Bone marrow (tissue), 2 donors: ENCODE measurements at regions not wholly inside any gene's neighbourhood (a gene's known extent, or its start where the extent isn't known, plus 50 kb on each side); places are given as distances from the start of the nearest gene placed in this dataset.

ENCODE experiments used
- DNase-seq, 2 donors: peaks; one replicate each; lab custom pipeline; 2025; lab: John Stamatoyannopoulos, UW

DNA sequence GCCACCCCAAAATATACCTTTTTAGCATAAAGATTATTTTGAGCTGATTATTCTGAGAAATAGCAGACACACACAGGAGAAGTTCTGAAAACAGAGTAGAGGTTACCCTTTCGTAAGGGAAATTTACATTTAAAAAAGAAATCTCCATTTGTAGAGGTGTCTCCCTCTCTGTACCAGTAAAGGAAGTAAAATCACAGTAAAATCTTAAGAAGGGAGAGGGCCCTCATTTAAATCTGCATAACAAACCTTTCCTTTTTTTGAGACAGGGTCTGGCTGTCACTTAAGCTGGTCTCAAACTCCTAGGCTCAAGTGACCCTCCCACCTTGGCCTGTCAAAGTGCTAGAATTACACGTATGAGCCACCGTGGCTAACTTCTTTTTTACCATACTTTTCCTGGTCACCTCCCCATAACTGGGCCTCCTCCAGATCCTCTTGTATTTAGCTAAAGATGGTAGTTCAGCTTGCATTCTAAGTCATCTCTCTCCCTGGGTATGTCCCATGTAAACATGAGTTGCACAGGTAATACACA is 92.2 kb upstream of the INTU start:
- no peak for DNase-seq

DNA sequence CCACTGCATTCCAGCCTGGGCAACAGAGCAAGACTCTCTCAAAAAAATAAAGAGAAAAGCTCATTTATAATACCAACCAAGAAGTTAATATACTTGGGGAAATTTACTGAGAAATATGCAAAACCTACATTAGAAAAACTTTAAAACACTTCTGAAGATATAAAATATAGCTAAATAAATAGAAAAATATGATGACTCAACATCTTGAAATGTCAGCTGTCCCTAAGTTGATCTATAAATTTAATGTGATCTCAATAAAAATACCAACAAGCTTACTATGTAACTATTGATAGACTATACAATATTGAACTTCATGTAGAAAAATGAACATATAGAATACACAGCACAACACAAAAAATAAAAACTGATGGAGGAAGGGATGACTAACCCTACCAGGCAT is 87.5 kb upstream of the INTU start:
- DNase-seq: no peak

DNA sequence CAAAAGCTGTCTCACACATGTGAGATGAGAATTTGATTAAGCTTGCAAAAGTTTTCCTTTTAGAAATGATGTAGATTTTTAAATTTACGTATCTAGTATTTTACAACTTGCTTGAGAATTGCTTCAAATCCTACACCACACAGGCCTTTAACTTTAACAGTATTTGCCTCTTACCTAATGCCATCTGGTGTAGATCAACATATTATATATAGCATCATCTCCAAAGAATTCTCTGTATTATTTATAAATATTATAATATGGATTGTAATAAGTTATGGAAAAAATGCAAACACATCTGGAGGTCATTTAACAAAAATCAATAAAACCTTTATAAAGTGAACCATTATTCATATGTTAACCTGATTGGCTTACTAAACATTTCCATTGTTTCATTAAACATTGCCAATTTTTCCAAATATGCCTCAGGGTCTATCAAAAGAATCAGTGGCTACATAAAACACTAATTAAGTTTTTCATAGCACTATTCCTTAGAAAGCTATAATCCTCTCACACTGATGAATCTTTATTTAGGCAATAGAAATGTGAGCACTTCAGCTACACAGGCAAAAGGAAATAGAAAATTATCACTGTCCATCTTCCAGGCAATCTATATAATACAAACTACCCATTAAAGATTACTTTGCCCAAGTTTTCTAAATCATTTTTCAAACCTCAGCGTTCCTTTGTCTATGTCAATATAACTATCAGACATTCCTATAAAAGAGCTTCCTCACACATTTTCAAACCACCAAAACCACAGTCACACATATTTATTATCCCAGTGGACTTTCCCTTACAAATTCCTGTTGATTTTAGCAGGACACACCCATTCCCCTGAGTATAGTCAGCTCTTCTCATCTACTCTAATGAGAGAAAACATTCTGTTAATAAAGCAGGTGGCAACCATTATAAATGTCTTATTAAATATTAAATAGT is 83.5 kb upstream of the INTU start:
- DNase-seq: no peak

DNA sequence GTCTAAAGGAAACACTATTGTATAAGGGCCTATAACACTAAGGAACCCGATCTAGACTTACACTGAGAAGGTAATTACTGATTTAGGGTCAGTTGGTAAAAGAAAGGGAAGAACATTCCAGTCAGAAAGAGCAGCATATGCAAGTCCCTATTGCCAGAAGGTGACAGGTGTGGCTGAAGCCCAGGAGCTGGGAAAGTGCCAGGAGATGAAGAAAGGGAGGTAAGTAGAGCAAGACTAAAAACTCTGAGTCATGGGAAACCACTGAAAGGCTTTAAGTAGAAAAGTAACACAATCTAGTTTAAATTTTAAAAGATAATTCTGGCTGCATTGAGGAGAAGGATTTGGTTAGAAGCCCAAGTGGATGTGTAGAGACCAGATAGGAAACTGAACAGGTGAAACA is 77.7 kb upstream of the INTU start:
- no peak for DNase-seq

DNA sequence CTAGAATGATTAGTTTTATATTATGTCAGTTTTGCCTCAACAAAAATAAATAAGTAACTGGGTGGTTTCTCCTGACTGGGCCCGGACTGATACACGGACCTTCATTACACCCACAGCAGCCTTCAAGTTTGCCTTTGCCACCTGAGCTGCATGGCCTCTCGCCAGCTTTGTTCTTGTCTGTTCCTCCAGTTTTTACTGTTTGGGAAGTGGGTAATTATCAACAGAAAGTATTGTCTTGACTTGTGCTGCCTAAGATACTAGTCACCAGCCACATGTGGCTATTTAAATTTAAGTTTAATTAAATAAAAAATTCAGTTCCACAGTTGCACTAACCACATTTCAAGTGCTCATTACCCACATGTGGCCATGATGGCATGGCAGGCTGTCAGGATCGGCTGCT is 74.7 kb upstream of the INTU start:
- DNase-seq: no peak

DNA sequence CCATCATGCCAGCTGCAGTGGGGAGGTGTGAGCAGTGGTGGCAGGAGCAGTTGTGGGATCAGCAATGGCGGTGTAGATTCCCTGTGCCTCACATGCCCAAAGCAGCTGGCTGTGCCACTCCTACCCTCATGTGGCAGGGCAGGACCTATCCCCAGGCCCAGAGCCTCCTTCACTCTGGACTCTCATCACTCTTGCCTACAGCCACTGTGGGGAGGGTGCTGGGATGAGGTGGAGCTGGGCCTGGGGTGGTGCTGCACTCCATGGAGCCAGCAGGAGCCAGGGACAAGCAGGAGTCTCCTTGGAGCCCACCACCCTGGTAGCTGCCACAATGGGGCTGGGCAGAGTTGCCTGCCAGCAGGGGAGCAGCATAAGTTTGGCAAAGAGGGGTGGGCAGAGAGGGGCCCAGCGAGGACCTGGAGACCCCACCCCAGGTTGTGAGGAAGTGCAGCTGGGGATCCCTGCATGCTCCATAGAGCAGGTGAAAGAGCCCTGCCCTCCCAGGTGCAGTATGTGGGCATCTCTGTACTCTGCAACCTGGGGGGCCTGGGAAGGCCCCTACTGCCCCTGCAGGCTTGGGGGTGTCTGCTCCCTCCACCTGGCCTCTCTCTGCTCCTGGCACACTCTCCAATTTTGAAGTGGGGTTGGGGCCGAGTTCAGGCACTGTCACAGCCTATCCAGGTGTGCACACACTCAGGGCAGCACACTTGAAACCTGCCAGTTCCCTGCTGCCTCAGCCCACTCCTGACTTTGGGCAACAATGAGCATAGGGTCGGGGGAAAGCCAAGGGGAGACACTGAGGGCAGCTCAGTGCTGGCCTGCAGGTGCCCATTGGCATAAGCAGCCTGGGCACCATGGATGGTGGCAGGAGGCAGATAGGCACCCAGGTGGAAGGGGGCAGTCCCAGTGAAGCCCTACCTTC is 74.0 kb upstream of the INTU start:
- DNase-seq: no peak

DNA sequence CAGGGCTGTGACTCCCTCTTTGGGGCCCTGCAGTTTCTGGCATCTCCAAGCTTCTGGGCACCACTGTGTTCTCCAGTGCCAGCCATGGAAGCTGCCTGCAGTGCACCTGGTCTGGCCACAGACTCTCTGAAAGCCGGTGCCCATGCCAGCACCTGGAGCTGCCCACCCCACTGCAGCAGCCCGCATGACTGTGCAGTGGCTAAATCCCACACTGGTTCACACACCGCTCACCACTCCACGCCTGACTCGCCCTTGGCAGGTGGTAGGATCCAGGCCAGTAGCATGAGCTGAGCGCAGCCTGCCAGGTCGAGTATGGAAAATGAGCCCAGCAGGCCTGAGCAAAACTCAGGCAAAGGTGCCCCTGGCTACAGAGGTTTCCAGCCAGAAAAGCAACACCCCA is 72.8 kb upstream of the INTU start:
- DNase-seq: no peak

DNA sequence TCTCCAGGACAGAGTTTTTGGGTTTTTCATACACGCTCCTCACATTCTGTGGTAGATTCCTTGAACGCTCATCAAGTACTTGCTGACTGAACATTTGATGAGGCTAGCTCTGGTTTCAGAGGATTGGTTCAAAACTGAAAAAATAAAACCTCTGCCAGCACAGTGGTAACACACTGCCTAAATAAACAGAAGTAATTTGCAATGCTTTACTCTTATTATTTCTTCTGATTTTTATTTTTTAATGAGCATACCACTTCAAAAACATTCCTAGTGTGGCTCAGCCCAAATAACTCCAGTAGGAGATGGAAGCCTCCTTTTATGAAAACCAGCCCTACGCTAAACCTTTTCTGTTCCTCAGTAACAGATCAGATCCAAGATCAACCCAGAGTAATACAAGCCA is 72.0 kb upstream of the INTU start:
- DNase-seq: no peak

DNA sequence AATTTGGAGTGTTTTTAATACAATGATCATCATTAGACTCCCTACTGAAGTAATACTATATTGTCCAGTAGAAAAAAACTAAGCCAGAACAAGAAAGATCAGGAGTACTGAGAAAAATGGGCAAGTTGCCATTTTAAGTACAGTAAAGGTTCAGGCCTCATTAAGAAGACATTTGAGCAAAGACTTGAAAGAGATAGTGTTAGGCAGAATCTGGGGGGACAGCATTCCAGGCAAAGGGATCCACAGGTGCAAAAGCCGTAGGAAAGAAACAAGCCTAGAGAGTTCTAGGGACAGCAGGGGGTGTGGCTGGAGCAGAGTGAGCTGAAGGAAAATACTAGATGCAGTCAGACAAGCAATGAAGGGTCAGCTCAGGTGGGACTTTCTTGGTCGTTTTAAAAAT is 58.1 kb upstream of the INTU start:
- DNase-seq: no peak

DNA sequence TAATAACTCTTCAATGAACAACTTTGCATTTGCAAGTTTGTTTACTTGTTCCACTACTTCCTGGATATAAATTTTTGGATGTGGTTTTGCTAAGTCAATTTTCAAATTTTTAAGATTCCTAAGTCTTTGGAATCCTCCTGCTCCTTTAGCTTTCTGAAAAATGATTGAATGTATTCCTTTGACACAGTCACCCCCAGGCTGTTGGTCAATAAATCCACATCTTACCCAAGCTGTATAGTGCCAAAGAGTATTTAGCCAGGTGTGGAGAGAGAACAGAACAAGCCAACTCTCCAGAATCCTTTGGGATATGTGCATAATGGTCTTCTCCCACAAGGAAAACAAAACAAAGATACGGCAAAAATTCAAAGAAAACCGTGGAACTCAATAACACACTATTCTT is 56.9 kb upstream of the INTU start:
- no peak for DNase-seq

DNA sequence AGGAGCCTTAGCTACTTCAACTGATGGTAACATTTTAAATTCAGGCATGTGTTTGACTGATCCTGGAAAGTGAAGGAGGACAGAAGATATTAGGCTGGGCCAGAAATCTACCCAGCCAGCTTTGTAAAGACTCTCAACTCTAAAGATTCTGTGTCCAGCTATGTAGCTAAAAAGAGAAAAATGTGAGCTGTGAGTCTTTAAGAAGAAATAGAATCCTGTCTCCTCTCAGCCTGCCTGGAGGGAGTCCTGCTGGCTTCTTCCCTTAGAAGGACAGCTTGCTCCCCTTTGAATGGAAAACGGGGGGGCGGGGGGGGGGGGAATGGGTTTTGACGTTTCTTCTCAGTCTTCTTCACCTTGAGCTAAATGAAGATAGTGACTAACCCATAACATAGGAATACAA is 54.3 kb upstream of the INTU start:
- no peak for DNase-seq

DNA sequence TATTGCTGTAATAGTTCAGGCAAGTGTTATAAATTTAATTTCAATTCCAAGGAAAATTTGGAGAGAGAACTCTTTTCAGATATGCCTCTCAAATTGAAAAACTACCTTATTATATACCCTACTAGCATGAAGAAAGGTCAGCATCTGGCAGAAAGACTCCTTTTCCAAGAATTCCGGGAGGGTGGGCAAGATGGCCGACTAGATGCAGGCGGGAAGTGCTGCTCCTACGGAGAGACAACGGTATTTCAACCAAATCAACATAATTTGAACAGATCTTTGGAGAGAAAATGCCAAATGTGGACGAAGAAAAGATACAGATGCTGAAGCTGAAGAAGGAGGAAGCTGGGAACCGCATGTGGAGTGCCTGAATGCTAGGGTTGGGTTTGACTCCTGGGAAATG is 53.8 kb upstream of the INTU start:
- DNase-seq: no peak

DNA sequence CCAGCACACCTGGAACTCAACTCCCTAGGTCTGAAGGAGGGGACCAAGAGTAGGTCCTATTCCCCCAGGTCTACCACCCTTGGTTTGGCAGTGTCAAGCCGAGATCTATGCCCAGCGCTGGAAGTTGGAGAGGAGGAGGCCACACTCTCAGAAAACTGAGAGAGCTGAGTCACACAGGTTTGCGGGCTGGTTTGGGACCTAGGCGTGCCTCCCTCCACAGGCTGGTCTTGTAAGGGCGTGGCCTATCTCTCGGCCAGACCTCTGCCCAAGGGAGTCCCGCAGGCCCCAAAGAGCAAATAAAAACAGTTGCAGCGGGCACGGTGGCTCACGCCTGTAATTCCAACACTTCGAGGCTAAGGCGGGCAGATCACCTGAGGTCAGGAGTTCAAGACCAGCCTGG is 52.9 kb upstream of the INTU start:
- no peak for DNase-seq

DNA sequence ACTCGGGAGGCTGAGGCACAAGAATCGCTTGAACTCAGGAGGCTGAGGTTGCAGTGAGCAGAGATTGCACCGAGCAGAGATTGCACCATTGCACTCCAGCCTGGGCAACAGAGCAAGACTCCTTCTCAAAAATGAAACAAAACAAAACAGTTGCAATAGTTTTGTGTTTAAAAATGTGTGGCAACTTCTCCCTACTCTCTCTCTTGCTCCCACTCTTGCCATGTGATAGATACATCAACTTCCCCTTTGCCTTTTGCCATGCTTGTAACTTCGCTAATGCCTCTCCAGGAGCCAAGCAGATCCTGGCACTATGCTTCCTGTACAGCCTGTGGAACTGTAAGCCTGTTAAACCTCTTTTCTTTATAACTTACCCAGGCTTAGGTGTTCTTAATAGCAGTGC is 52.5 kb upstream of the INTU start:
- DNase-seq: no peak

DNA sequence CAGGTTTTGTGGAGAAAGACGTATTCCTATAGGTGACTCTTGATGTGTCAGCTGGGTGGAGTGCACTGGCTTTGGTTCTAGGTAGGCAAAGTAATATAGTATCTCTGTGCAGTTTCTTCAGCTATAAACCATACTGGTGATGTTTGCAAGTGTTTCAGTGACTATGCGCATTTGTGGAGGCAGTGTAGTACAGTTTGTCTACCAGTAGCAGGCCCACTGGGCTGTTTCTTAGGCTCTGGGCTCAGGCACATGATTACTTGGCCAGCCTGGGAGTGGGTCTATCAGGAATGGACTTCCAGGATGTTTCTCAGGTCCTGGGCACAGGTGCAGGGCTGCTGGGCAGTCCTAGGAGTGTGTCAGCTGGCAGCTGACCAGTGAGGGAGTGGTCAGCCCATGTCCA is 51.9 kb upstream of the INTU start:
- no peak for DNase-seq
